Brain microvascular endothelial cell (primary cell): ENCODE measurements at regions not wholly inside any gene's neighbourhood (a gene's known extent, or its start where the extent isn't known, plus 50 kb on each side); places are given as distances from the start of the nearest gene placed in this dataset.

Experiments used
- DNase-seq: peaks from one replicate; pipeline ENCODE4 v3.0.0-alpha.2; 2020
- H3K27ac ChIP-seq: fragments of 250-450 bp; sonication (Bioruptor Pico); 2 replicates; pipeline ENCODE4 v1.5.1; 2020; ENCODE audit warnings: mild to moderate bottlenecking, moderate library complexity
- H3K27me3 ChIP-seq: fragments of 250-450 bp; sonication (Bioruptor Pico); replicated peaks from 2 replicates; pipeline ENCODE4 v1.5.1; 2020; ENCODE audit warnings: mild to moderate bottlenecking
- H3K36me3 ChIP-seq: fragments of 250-450 bp; sonication (Bioruptor Pico); replicated peaks from 2 replicates; pipeline ENCODE4 v1.5.1; 2020; ENCODE audit warnings: mild to moderate bottlenecking
- H3K4me3 ChIP-seq: 2 replicates; pipeline ENCODE4 v1.5.1; 2011; ENCODE audit warnings: low read depth, mild to moderate bottlenecking, control low read depth, low read length, moderate library complexity
- CTCF ChIP-seq: IDR thresholded peaks from 2 replicates; pipeline ENCODE4 v1.5.1; 2011; ENCODE audit warnings: low read depth, mild to moderate bottlenecking, moderate library complexity, low read length, control low read depth, inconsistent platforms; ENCODE audit errors: missing control alignments
- in situ Hi-C: cut with HindIII; loops from 2 replicates; pipeline ENCODE4 v1.10.0; 2017; ENCODE audit warnings: low sequenced_read_pairs, low pct_ligation_motif_present

GRCh38 chr22:33221568-33221967, 163.4 kb upstream of the SYN3 start:
- no peak for DNase-seq
- TF ChIP-seq CTCF = no peak
- H3K27ac ChIP-seq = no peak overlapping the region
- H3K27me3 ChIP-seq = no peaks in the 10 kb centered on the region
- in situ Hi-C loops = no loop called here
- H3K36me3 ChIP-seq = no peaks in the 10 kb centered on the region
- H3K4me3 ChIP-seq = no peak overlapping the region

- in situ Hi-C loops = no loop called here
- Histone ChIP-seq H3K27me3 (no peaks in the 10 kb centered on the region), H3K27ac (no peak overlapping the region), H3K36me3 (no peaks in the 10 kb centered on the region), H3K4me3 (no peak overlapping the region)
- no peak for TF ChIP-seq CTCF
- DNase-seq = no peak
Measured at GRCh38 chr22:33220476-33221080, 162.4 kb upstream of the SYN3 start.

GRCh38 chr22:33219648-33220384, 161.6 kb upstream of the SYN3 start:
- H3K4me3 ChIP-seq = no peak overlapping the region
- TF ChIP-seq CTCF = no peak
- H3K27ac ChIP-seq = no peak overlapping the region
- H3K36me3 ChIP-seq = no peaks in the 10 kb centered on the region
- in situ Hi-C loops = no loop called here
- DNase-seq = no peak
- no peaks in the 10 kb centered on the region for H3K27me3 ChIP-seq

GRCh38 chr22:33213383-33214075, 155.3 kb upstream of the SYN3 start:
- H3K4me3 ChIP-seq = no peak overlapping the region
- in situ Hi-C loops = no loop called here
- no peaks in the 10 kb centered on the region for H3K27me3 ChIP-seq
- TF ChIP-seq CTCF = no peak
- no peak overlapping the region for H3K27ac ChIP-seq
- no peak for DNase-seq
- H3K36me3 ChIP-seq = no peaks in the 10 kb centered on the region

- H3K4me3 ChIP-seq = no peak overlapping the region
- no peaks in the 10 kb centered on the region for H3K27me3 ChIP-seq
- H3K36me3 ChIP-seq = no peaks in the 10 kb centered on the region
- peak; percentile 11 for DNase-seq
- in situ Hi-C loops = no loop called here
- H3K27ac ChIP-seq = no peak overlapping the region
- TF ChIP-seq CTCF = peak; percentile 65
Measured at GRCh38 chr22:33209930-33210784, 152.0 kb upstream of the SYN3 start.
